HG03442 (cell line): ENCODE measurements at regions not wholly inside any gene's neighbourhood (a gene's known extent, or its start where the extent isn't known, plus 50 kb on each side); places are given as distances from the start of the nearest gene placed in this dataset.

Source experiments
- ATAC-seq: cut with Tn5 transposase; IDR thresholded peaks from one replicate; pipeline ENCODE4 v1.9.1; 2021; ENCODE audit warnings: mild to moderate bottlenecking, moderate library complexity; ENCODE audit not compliant: unreplicated experiment

DNA sequence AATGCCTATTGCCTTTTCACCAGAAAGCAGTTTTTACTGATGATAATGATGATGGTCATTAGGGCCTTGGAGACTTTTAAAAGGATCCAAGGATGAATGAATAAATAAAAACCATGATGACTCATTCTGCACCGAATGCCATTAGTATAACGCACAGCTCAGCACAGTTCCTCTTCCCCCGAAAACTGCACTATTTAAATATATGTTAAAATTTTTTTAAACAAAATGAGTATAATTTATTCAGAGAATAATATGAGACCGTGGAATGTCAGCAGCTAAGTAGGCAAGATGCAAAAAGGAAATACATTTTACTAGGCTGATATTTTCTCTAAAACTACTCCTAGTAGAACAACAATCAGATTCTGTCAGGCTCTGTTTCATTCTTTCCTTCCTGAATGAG is 83.4 kb upstream of the NANOGP8 start:
- ATAC-seq = no peak

DNA sequence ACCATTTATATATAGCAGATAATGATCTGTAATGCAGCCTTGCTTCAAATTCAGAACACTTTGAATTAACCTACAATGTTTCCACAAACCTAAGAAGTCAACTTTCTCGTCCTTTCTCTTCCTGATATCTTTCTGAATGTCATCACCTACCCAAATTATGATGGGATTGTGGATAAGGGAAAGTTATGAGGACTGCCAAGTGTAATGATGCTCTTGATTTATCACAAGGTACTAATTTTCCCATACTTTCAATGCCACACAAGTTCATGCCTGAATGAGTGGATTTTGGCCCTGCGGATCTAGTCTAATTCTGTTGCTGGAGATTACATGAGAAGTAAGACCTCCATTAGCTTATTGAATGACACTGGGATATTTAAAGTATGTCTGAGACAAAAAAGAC is 82.6 kb upstream of the NANOGP8 start:
- ATAC-seq = no peak

DNA sequence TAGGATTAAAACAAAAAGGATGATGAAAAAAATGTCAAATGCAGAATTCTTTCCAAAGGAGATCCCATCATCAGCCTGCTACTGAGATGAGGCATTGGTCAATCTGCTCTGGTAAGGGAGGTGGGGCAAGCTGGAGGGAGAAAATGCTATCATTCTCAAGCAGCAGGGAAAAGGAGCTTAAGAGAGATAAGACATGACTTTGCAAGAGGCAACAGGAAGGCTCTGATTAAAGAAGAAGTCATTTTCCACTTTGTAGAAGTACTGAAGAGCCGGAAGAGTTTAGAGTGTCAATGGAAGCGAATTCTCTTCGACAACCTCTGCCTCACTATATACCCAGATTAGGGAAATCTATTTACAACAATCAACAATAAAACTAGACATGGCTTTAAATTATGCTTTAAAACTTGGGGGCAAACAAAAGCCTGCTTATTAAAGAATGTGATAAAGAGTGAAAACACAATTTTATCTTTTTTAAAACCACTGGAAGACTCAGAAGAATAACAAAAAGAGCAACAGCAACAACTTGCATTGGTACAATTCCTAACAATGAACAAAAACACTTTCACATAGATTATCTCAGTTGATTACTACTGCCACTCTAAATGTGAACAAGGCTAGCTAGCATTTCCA is 81.8 kb upstream of the NANOGP8 start:
- ATAC-seq = no peak

DNA sequence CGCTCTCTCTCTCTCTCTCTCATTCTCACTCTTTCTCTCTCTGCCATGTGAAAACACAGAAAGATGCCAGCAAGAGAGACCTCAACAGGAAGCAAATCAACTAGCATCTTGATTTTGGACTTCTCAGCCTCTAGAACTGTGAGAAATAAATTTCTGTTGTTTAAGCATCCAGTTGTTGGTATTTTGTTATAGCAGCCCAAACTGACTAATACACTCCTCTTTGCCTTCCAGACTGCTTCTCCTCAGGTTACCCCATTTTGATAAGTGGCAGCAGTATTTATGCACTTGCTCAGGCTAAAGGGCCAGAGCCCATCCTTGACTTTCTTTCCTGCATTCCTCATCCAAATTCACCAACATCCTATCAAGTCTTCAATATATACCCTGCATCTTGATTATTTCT is 76.6 kb upstream of the NANOGP8 start:
- no peak for ATAC-seq

DNA sequence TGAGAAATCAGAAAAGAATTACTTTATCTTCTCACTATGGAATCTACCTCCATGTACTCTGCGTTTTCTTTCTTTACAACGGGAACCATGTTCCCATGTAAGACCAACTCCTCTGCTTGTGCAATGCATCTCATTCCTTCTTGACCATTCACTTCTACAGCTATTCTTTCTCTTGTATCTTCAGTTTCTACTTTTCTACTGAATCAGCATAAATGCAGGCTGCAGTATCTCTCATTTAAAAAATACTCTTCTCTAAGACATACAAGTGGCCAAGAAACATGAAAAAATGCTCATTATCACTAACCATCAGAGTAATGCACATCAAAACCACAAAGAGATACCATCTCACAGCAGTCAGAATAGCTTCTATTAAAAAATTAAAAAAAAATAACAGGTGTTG is 74.1 kb upstream of the NANOGP8 start:
- no peak for ATAC-seq

DNA sequence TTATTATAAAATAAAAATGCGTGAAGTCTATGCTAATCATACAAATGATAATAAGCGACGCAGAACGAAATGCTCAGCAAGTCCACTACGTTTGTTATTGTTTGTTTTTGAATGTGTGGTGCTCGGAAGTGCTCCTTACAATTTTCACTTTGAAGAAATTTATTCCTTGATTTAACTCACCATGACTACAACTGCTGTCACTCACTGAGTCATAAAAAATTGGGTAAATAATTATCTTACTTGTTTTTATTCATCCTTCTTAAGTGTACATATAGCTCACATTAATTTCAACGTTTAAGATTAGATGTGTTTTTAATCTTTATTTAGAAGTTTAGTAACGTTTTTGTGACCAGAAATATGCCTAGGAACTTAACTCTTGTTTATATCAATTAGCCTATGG is 66.7 kb upstream of the NANOGP8 start:
- ATAC-seq = no peak

DNA sequence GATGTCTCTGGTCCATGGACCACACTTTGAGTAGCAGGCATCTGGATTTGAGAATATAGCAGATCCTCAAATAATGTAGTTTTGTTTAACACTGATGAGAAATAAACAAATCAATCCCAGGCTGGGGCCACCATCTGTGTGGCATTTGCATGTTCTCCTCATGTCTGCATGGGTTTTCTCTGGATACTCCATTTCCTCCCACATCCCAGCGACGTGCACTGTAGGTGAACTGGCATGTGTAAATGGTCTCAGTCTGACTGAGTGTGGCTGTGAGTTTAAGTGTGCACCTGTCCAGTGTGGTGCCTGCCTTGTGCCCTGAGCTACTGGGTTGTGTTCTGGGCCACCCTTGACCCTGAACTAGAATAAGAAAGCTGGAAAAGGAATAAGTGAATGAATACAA is 66.3 kb upstream of the NANOGP8 start:
- no peak for ATAC-seq

GRCh38 chr15:35150361-35150760 is 65.3 kb upstream of the NANOGP8 start:
- no peak for ATAC-seq

DNA sequence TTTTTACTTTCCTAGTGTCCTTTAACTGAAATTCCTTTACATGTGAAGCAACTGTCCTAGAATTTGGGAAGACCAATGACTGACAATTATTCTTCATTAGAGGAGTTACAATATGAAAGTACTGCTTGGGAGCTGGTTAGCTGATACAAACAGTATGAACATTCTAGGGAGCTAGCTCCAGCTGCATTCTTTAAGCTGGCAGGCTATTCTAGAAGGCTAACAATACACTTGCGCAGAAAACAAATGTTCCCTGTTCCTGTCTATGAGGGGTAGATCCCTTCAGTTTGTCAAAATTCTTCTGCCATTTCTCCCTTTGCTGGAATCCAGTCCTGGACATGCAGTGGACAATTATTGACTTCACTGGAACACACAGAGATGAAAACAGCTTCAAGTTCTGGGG is 60.2 kb upstream of the NANOGP8 start:
- no peak for ATAC-seq

- no peak for ATAC-seq
Observed at GRCh38 chr15:35142578-35142977, 57.5 kb upstream of the NANOGP8 start.

DNA sequence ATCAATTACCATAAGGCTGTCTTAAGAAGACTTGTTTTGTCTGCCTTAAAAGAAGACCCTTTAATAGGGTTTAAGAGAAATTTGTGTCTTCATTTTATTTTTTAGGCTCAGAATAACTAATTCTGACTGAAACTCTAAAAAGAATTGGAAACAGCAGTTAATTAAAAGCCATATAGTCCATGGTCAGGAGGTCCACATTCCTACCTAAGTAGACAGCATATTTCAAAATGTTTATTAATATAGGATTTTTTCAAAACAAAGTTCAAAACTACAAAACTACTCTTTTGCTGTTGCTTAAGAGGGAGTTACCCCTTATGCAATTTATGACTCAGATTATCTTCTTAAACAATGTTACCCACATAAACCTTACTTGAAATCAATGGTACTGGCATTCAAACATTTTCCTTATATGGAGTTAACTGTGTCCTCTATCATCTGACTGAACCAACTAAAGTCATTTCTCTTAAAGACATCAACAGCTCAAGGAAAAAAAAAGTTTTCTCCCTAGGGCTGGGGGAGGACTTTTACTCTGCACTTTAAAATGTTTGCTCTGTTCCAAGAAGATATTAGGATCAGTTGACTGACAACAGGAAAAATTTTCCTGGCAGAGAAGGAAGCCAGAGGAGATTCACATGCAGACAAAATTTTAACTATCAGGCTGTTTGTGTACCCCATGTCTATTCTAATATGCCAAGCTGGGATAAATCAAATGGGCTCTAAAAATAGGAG is 56.8 kb upstream of the NANOGP8 start:
- ATAC-seq = no peak

DNA sequence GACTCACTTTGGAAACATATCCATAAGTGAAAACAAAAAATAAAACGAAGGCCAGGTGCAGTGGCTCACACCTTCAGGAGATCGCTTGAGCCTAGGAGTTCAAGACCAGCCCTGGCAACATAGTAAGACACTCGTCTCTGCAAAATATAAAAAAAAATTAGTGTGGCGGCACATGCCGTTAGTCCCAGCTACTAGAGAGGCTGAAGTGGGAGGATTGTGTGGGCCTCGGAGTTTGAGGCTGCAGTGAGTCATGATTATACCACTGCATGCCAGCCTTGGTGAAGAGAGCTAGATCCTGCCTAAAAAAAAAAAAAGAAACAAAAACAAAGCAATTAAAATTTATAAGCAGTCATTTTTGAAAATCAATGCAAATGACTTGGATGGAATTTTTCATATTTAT is 54.7 kb upstream of the NANOGP8 start:
- no peak for ATAC-seq

DNA sequence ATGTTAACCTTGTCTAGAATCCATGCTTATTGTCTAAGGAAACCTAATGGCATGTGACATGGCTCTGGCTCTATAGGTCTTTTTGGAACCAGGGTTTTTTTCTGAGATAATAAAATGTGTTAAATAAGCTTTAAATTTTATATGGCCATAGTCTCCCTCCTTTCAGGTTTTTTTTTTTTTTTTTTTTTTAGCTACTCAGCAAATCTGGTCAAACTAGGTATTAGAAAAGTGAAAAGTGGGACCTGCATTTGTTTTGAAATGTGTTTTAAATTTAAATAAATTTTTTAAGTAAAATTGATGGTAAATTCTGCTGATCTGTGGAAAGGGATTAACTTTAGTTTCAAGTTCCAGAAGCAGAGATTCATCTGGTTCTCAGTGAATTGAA is 52.1 kb upstream of the NANOGP8 start:
- no peak for ATAC-seq

DNA sequence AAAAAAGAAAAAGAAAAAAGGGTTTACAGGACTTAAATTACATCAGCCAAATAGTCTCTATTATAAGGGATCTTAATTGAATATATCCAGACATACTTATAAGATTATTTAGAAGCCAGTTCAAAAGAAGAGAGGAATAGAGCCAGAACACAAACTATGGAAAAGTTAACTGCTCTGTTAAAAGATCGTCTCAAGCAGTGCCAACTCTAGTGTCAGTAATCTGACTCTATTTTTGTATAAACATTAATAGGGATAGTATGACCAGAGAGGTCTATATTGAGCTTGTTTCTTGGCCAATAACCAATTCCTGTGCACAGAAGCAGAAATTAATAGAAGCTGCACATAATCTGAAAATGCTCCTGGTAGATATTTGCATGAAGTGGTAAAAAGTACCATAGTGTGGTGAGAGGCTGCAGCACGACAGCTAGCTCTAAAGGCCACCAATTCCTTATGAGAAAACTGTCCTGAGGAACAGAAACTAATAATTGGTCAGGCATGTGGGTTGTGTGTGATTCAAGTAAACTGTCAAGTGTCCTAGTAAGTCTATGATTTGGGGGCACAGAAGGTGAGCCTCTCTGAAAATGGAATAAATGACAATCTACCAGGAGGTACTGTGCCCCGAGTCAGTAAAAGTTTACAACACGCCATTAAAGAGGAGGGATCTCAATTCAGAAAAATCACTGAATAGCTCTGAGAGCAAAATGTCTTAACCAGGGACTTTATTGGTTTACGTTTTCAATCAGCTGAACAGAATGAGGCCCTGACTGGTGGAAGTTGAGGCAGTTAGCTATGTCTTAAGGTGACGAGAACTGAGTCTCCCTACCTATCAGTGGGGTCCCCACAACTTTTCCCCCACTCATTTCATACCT is 51.5 kb upstream of the NANOGP8 start:
- peak; percentile 95 for ATAC-seq
